Activated CD8-positive, alpha-beta T cell treated with anti-CD3 and anti-CD28 coated beads for 36 hours (primary cell): ENCODE measurements at regions not wholly inside any gene's neighbourhood (a gene's known extent, or its start where the extent isn't known, plus 50 kb on each side); places are given as distances from the start of the nearest gene placed in this dataset.

Experiments used
- ATAC-seq: fragments of 200-7000 bp; cut with Tn5 transposase; one replicate; pipeline ENCODE4 v1.10.0; 2021; ENCODE audit warnings: mild to moderate bottlenecking, moderate library complexity
- CTCF ChIA-PET: fragments of 350-600 bp; sonication (Branson Sonifier 250); formaldehyde crosslinking; loops from one replicate; lab custom pipeline; 2021; ENCODE audit warnings: antibody characterized with exemption; lab: Charles Lee
- POLR2A ChIA-PET: fragments of 350-600 bp; sonication (Branson Sonifier 250); formaldehyde crosslinking; loops from one replicate; lab custom pipeline; 2021; ENCODE audit warnings: antibody characterized with exemption; lab: Charles Lee
- DNase-seq: peaks from one replicate; pipeline ENCODE4 v3.0.0-alpha.2; 2020
- H3K27ac Mint-ChIP-seq: one replicate; pipeline ENCODE4 v1.8.0; 2021; ENCODE audit warnings: mild to moderate bottlenecking, mixed read lengths
- H3K27me3 Mint-ChIP-seq: one replicate; pipeline ENCODE4 v1.8.0; 2021; ENCODE audit warnings: mixed read lengths
- H3K36me3 Mint-ChIP-seq: one replicate; pipeline ENCODE4 v1.8.0; 2021; ENCODE audit warnings: low read depth, mixed read lengths
- H3K4me1 Mint-ChIP-seq: one replicate; pipeline ENCODE4 v1.8.0; 2021; ENCODE audit warnings: low read depth, mixed read lengths
- H3K4me3 Mint-ChIP-seq: one replicate; pipeline ENCODE4 v1.8.0; 2021; ENCODE audit warnings: mild to moderate bottlenecking, moderate library complexity, mixed read lengths
- H3K9me3 Mint-ChIP-seq: one replicate; pipeline ENCODE4 v1.8.0; 2021; ENCODE audit warnings: mixed read lengths
- intact Hi-C: fragments of 100-400 bp; cut with micrococcal nuclease; formaldehyde crosslinking; loops from one replicate; pipeline ENCODE4 v1.10.0; 2022
- TF ChIP-seq, protein P1 (sequence below): fragments of 200-600 bp; IDR thresholded peaks from one replicate; pipeline ENCODE4 v1.8.0; 2022; ENCODE audit warnings: antibody characterized with exemption, mild to moderate bottlenecking

GRCh38 chr6:67094431-67094946, 1387.5 kb upstream of the EYS start:
- Mint-ChIP-seq H3K27me3 (no peaks in the 10 kb centered on the region), H3K36me3 (no peaks in the 10 kb centered on the region), H3K27ac (no peak overlapping the region), H3K9me3 (peaks cover 9% of the 10 kb centered on the region), H3K4me3 (no peak overlapping the region), H3K4me1 (no peaks in the 10 kb centered on the region)
- ATAC-seq, result no peak
- ChIA-PET POLR2A (no interaction called here), CTCF (no interaction called here)
- intact Hi-C loops, result no loop called here
- no peak for DNase-seq
- TF ChIP-seq, protein P1, sequence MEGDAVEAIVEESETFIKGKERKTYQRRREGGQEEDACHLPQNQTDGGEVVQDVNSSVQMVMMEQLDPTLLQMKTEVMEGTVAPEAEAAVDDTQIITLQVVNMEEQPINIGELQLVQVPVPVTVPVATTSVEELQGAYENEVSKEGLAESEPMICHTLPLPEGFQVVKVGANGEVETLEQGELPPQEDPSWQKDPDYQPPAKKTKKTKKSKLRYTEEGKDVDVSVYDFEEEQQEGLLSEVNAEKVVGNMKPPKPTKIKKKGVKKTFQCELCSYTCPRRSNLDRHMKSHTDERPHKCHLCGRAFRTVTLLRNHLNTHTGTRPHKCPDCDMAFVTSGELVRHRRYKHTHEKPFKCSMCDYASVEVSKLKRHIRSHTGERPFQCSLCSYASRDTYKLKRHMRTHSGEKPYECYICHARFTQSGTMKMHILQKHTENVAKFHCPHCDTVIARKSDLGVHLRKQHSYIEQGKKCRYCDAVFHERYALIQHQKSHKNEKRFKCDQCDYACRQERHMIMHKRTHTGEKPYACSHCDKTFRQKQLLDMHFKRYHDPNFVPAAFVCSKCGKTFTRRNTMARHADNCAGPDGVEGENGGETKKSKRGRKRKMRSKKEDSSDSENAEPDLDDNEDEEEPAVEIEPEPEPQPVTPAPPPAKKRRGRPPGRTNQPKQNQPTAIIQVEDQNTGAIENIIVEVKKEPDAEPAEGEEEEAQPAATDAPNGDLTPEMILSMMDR, result no peak

GRCh38 chr6:67073938-67074337, 1366.9 kb upstream of the EYS start:
- H3K27me3 Mint-ChIP-seq, result no peaks in the 10 kb centered on the region
- POLR2A ChIA-PET, result no interaction called here
- no peak overlapping the region for H3K27ac Mint-ChIP-seq
- TF ChIP-seq, protein P1, result no peak
- no peak for ATAC-seq
- CTCF ChIA-PET, result no interaction called here
- H3K4me1 Mint-ChIP-seq, result no peaks in the 10 kb centered on the region
- peaks cover 7% of the 10 kb centered on the region for H3K9me3 Mint-ChIP-seq
- intact Hi-C loops, result no loop called here
- no peak for DNase-seq
- H3K36me3 Mint-ChIP-seq, result no peaks in the 10 kb centered on the region
- H3K4me3 Mint-ChIP-seq, result no peak overlapping the region

- intact Hi-C loops, result no loop called here
- TF ChIP-seq, protein P1, result no peak
- H3K9me3 Mint-ChIP-seq, result peaks cover 14% of the 10 kb centered on the region
- H3K4me3 Mint-ChIP-seq, result no peak overlapping the region
- POLR2A ChIA-PET, result no interaction called here
- CTCF ChIA-PET, result no interaction called here
- no peaks in the 10 kb centered on the region for H3K27me3 Mint-ChIP-seq
- no peak overlapping the region for H3K27ac Mint-ChIP-seq
- ATAC-seq (no peak), DNase-seq (no peak)
- H3K4me1 Mint-ChIP-seq, result no peaks in the 10 kb centered on the region
- H3K36me3 Mint-ChIP-seq, result no peaks in the 10 kb centered on the region
Measured at GRCh38 chr6:67068781-67069180, 1361.8 kb upstream of the EYS start.

DNA sequence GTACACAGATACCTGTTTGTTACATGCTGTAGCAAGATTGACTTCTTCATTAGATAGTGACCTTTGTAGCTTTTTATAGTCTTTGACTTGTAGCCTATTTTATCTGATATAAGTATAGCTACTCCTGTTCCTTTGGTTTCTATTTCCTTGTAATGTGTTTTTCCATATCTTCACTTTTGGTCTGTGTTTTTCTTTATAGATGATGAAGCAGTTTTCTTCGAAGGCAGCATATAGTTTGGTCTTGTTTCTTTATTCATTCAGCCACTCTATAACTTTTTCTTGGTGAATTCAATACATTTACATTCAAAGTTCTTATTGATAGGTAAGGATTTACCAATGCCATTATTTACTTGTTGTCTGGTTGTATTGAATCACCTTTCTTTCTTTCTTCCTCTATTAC, 1357.3 kb upstream of the EYS start:
- TF ChIP-seq, protein P1, result no peak
- POLR2A ChIA-PET, result no interaction called here
- no peak for DNase-seq
- CTCF ChIA-PET, result no interaction called here
- no peak for ATAC-seq
- intact Hi-C loops, result no loop called here
- H3K27ac Mint-ChIP-seq, result no peak overlapping the region
- no peak overlapping the region for H3K4me3 Mint-ChIP-seq
- H3K36me3 Mint-ChIP-seq, result no peaks in the 10 kb centered on the region
- H3K4me1 Mint-ChIP-seq, result no peaks in the 10 kb centered on the region
- H3K9me3 Mint-ChIP-seq, result peaks cover 16% of the 10 kb centered on the region
- no peaks in the 10 kb centered on the region for H3K27me3 Mint-ChIP-seq

DNA sequence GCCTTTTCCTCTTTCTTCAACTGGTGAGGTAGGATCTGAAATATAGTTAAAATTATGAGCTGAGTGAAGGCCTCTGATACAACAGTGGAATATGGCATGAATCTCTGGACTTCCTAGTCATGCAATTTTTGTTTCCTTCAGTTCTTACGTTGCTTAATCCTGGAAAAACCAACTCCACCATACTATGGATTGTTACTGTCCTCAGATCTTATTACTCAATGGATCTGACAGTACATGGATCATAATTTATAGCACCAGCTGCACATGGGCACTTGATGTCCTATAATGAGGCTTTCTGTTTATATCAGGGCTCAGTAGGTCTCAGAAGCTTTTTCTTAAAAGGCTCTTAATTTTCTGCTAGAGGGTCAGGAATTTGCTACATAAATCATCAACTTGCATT, 1341.0 kb upstream of the EYS start:
- Mint-ChIP-seq H3K36me3 (no peaks in the 10 kb centered on the region), H3K4me3 (no peak overlapping the region), H3K9me3 (peaks cover 3% of the 10 kb centered on the region), H3K27ac (no peak overlapping the region), H3K4me1 (no peaks in the 10 kb centered on the region), H3K27me3 (no peaks in the 10 kb centered on the region)
- ATAC-seq (no peak), DNase-seq (no peak)
- TF ChIP-seq, protein P1, result no peak
- POLR2A ChIA-PET, result no interaction called here
- intact Hi-C loops, result no loop called here
- CTCF ChIA-PET, result no interaction called here
